AG09319 (cell line): ENCODE measurements at regions not wholly inside any gene's neighbourhood (a gene's known extent, or its start where the extent isn't known, plus 50 kb on each side); places are given as distances from the start of the nearest gene placed in this dataset.

ENCODE experiments used
- DNase-seq: peaks from one replicate; pipeline ENCODE4 v3.0.0-alpha.2; 2010; ENCODE audit warnings: low read depth; ENCODE audit errors: extremely low read depth
- CTCF ChIP-seq: IDR thresholded peaks from 2 replicates; pipeline ENCODE4 v1.5.1; 2011; ENCODE audit warnings: low read depth, mild to moderate bottlenecking, inconsistent platforms, low read length, moderate library complexity

DNA sequence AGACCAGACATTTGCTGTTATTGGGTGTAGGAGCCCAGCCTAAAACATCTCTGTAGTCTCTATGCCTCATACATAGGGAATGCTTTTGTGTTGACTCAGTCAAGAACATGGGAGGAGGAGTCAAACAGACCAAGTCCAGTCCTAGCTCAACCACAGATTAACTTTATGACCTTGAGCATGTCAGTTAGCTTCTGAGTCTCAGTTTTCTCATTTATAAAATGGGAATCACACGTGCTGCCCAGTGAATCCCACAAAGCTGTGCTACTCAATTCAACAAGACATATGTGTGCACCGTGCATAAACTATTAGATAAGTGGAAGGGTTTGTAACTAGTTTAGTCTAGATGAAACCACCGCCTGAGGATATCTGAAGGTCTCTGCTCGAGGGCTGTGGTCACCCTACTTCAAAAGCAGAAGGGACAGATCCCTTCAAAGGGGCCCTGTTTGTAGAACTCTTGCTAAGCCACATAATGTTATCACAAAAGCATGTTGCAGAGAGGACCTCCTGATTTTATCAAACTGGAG lies 109.5 kb upstream of the NFIA start:
- no peak for DNase-seq
- TF ChIP-seq CTCF, result no peak

DNA sequence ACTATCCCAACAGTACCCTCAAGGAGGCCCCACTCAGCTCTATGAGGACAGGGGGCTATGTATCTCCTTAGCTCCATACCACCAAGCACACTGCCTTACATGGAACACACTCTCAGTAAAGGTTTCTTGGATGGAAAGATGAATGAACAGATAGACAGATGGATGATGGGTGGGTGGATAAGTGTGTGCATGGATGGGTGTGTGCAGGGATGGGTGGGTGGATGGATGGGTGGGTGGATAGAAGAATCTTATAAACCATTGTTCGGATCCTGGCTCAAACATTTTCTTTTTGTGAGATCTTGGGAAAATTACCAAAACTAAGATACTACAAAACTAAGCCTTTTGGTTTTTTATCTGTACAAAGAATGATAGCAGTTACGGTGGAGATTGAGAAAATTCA lies 111.0 kb upstream of the NFIA start:
- TF ChIP-seq CTCF, result no peak

GRCh38 chr1:60969971-60970509 lies 112.3 kb upstream of the NFIA start:
- peak; percentile 43 for TF ChIP-seq CTCF
- no peak for DNase-seq

More for the DNA sequence above, 111.0 kb upstream of the NFIA start:
- DNase-seq, result no peak

DNA sequence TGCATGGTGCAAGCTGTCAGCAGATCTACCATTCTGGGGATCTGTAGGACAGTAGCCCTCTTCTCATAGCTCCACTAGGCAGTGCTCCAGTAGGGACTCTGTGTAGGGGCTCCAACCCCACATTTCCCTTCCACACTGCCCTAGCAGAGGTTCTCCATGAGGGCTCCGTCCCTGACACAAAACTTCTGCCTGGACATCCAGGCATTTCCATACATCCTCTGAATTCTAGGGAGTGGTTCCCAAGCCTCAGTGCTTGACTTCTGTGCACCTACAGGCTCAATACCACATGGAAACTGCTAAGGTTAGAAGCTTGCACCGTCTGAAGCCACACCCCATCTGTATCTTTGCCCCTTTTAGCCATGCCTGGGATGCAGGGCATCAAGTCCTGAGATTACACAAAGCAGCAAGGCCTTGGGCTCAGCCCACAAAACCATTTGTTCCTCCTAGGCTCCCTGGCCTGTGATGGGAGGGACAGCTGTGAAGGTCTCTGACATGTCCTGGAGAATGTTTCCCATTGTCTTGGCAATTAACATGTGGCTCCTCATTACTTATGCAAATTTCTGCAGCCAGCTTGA lies 117.0 kb upstream of the NFIA start:
- DNase-seq, result no peak
- TF ChIP-seq CTCF, result no peak

- no peak for TF ChIP-seq CTCF
- DNase-seq, result no peak
These were observed 119.0 kb upstream of the NFIA start for GRCh38 chr1:60963167-60963940.

DNA sequence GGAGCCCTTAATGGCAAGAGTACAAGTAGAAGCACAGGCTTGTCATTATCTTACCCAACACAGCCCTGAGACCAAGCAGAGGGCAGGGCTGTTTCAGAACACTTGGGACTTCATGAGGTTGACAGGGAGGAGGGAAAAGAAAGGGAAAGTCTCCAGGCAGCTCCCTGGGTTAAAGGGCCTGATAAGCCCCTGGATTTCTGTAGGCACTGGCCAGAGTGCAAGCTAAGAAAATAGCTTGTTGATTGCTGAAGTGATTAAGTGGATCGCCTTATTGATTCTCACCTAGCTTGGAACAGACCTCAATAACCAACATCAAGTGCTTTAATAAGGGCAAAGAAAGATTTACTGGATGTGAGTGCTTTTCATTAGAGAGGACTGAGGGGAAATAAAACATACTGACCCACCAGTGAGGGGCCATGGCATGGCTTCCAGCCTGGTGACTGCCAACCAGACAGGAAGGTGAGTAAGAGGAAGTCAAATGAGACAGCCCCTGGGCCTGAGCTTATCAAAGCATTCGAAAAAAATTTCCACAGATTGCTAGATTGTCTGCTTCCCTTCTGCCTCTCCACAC lies 121.4 kb upstream of the NFIA start:
- TF ChIP-seq CTCF, result no peak
- DNase-seq, result no peak

GRCh38 chr1:60959701-60960100 lies 122.7 kb upstream of the NFIA start:
- no peak for TF ChIP-seq CTCF
- no peak for DNase-seq
